ENCODE measurements at regions not wholly inside any gene's neighbourhood (a gene's known extent, or its start where the extent isn't known, plus 50 kb on each side); places are given as distances from the start of the nearest gene placed in this dataset.
"Not testable (repeated sequence)": the region's sequence is repeated elsewhere in the genome, so short reads cannot be mapped to it uniquely, and the experiment has no call there.

- DNase-seq (ENCODE audit: low read depth in 1 of 2, low spot score in 1 of 2): no peak
Observed at GRCh38 chr7:1341361-1342089, 108.9 kb downstream of the UNCX start.

- no peak for DNase-seq (ENCODE audit: low read depth in 1 of 2, low spot score in 1 of 2)
Observed at GRCh38 chr7:1342090-1342640, 109.5 kb downstream of the UNCX start.

- no peak for DNase-seq (ENCODE audit: low read depth in 1 of 2, low spot score in 1 of 2)
Observed at GRCh38 chr7:1343551-1343950, 110.9 kb downstream of the UNCX start.

GRCh38 chr7:1344421-1344820, 111.7 kb downstream of the UNCX start:
- no peak for DNase-seq (ENCODE audit: low read depth in 1 of 2, low spot score in 1 of 2)

- DNase-seq (ENCODE audit: low read depth in 1 of 2, low spot score in 1 of 2): no peak
Observed at GRCh38 chr7:1344981-1345701, 112.5 kb downstream of the UNCX start.

GRCh38 chr7:1345796-1346755, 113.2 kb downstream of the MICALL2 start:
- DNase-seq (ENCODE audit: low read depth in 1 of 2, low spot score in 1 of 2): no peak

- DNase-seq (ENCODE audit: low read depth in 1 of 2, low spot score in 1 of 2): no peak
Observed at GRCh38 chr7:1346851-1347250, 112.4 kb downstream of the MICALL2 start.

GRCh38 chr7:1348096-1348822, 111.0 kb downstream of the MICALL2 start:
- no peak for DNase-seq (ENCODE audit: low read depth in 1 of 2, low spot score in 1 of 2)

GRCh38 chr7:1348823-1349335, 110.4 kb downstream of the MICALL2 start:
- DNase-seq (ENCODE audit: low read depth in 1 of 2, low spot score in 1 of 2): no peak

- DNase-seq (ENCODE audit: low read depth in 1 of 2, low spot score in 1 of 2): no peak
Observed at GRCh38 chr7:1349351-1349761, 109.9 kb downstream of the MICALL2 start.

GRCh38 chr7:1351881-1352625, 107.2 kb downstream of the MICALL2 start:
- DNase-seq (ENCODE audit: low read depth in 1 of 2, low spot score in 1 of 2): no peak

GRCh38 chr7:1352656-1353271, 106.5 kb downstream of the MICALL2 start:
- no peak for DNase-seq (ENCODE audit: low read depth in 1 of 2, low spot score in 1 of 2)

- no peak for DNase-seq (ENCODE audit: low read depth in 1 of 2, low spot score in 1 of 2)
Observed at GRCh38 chr7:1354661-1355567, 104.4 kb downstream of the MICALL2 start.

GRCh38 chr7:1355568-1356340, 103.5 kb downstream of the MICALL2 start:
- DNase-seq (ENCODE audit: low read depth in 1 of 2, low spot score in 1 of 2): no peak

- DNase-seq (ENCODE audit: low read depth in 1 of 2, low spot score in 1 of 2): not testable (repeated sequence)
Observed at GRCh38 chr7:1356853-1357252, 102.4 kb downstream of the MICALL2 start.

GRCh38 chr7:1357260-1357600, 102.0 kb downstream of the MICALL2 start:
- DNase-seq (ENCODE audit: low read depth in 1 of 2, low spot score in 1 of 2): not testable (repeated sequence)

GRCh38 chr7:1357601-1358271, 101.5 kb downstream of the MICALL2 start:
- no peak for DNase-seq (ENCODE audit: low read depth in 1 of 2, low spot score in 1 of 2)

All from activated CD4-positive, alpha-beta T cell treated with anti-CD3 and anti-CD28 coated beads, Interleukin-2, amount 50 U/mL, for 24 hours (primary cell).